ENCODE measurements at regions not wholly inside any gene's neighbourhood (a gene's known extent, or its start where the extent isn't known, plus 50 kb on each side); places are given as distances from the start of the nearest gene placed in this dataset.

- CTCF ChIA-PET, result no interaction called here
- POLR2A ChIA-PET, result no interaction called here
- no peak for DNase-seq (ENCODE audit: low read depth, low spot score)
- Histone ChIP-seq H3K4me3 (ENCODE audit: low read depth, low read length) (no peak overlapping the region), H3K27me3 (ENCODE audit: control insufficient read depth, insufficient read depth, low read length) (no peaks in the 10 kb centered on the region), H3K9me3 (ENCODE audit: control insufficient read depth, insufficient read depth, low read length) (peaks cover 5% of the 10 kb centered on the region; the same call in 1 of the 2 replicates), H3K27ac (ENCODE audit: low read depth, low read length) (no peak overlapping the region)
- TF ChIP-seq, protein P1, sequence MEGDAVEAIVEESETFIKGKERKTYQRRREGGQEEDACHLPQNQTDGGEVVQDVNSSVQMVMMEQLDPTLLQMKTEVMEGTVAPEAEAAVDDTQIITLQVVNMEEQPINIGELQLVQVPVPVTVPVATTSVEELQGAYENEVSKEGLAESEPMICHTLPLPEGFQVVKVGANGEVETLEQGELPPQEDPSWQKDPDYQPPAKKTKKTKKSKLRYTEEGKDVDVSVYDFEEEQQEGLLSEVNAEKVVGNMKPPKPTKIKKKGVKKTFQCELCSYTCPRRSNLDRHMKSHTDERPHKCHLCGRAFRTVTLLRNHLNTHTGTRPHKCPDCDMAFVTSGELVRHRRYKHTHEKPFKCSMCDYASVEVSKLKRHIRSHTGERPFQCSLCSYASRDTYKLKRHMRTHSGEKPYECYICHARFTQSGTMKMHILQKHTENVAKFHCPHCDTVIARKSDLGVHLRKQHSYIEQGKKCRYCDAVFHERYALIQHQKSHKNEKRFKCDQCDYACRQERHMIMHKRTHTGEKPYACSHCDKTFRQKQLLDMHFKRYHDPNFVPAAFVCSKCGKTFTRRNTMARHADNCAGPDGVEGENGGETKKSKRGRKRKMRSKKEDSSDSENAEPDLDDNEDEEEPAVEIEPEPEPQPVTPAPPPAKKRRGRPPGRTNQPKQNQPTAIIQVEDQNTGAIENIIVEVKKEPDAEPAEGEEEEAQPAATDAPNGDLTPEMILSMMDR (IDR thresholded peaks at IDR 0.05; ENCODE audit: low read depth, low read length), result no peak
Observed at GRCh38 chr2:53260568-53260967, 507.0 kb upstream of the CHAC2 start.

DNA sequence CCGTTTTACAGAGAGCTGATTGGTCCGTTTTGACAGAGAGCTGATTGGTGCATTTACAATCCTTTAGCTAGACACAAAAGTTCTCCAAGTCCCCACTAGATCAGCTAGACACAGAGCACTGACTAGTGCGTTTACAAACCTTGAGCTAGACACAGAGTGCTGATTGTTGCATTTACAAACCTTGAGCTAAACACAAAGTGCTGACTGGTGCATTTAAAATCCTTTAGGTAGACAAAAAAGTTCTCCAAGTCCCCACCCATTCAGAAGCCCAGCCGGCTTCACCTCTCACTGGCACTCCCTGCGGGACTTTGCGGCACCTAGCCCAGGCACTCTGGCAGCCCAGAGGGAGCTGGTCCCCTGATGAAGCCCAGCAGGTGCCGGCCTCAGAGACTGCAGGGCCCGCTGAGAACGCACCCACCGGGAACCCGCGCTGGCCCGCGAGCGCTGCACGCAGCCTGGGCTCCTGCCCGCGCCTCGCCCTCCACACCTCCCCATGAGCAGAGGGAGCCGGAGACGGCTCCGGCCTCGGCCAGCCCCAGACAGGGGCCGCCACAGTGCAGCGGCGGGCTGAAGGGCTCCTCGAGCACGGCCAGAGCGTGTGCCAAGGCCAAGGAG lies 508.1 kb upstream of the CHAC2 start:
- POLR2A ChIA-PET, result no interaction called here
- peaks cover 5% of the 10 kb centered on the region; the same call in 1 of the 2 replicates for H3K9me3 ChIP-seq (ENCODE audit: control insufficient read depth, insufficient read depth, low read length)
- TF ChIP-seq, protein P1 (IDR thresholded peaks at IDR 0.05; ENCODE audit: low read depth, low read length), result no peak
- H3K27ac ChIP-seq (ENCODE audit: low read depth, low read length), result no peak overlapping the region
- no peaks in the 10 kb centered on the region for H3K27me3 ChIP-seq (ENCODE audit: control insufficient read depth, insufficient read depth, low read length)
- CTCF ChIA-PET, result no interaction called here
- DNase-seq (ENCODE audit: low read depth, low spot score), result no peak
- H3K4me3 ChIP-seq (ENCODE audit: low read depth, low read length), result no peak overlapping the region

- no peak for DNase-seq (ENCODE audit: low read depth, low spot score)
- H3K4me3 ChIP-seq (ENCODE audit: low read depth, low read length), result no peak overlapping the region
- H3K9me3 ChIP-seq (ENCODE audit: control insufficient read depth, insufficient read depth, low read length), result peaks cover 5% of the 10 kb centered on the region; the same call in 1 of the 2 replicates
- H3K27ac ChIP-seq (ENCODE audit: low read depth, low read length), result no peak overlapping the region
- POLR2A ChIA-PET, result no interaction called here
- H3K27me3 ChIP-seq (ENCODE audit: control insufficient read depth, insufficient read depth, low read length), result no peaks in the 10 kb centered on the region
- TF ChIP-seq, protein P1 (IDR thresholded peaks at IDR 0.05; ENCODE audit: low read depth, low read length), result no peak
- CTCF ChIA-PET, result no interaction called here
Observed at GRCh38 chr2:53257287-53257686, 510.3 kb upstream of the CHAC2 start.

DNA sequence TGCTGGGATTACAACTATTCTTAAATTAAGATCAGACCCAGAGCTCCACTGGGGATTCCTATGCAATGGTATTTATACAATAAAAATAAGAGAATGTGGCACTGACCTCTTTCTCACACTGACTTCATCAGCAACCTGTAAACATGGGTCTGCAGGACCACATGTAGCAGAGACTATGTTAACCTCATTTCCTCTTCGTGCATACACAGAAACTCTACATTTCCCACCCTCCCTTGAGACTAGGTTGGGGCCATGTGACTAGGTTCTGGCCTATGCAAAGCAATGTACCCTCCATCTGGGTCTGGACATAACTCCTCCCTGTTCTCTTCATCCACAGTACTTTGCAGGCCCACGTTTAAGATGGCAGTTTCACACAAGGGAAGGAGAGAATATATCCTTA lies 514.4 kb upstream of the CHAC2 start:
- H3K27ac ChIP-seq (ENCODE audit: low read depth, low read length), result no peak overlapping the region
- no peaks in the 10 kb centered on the region for H3K27me3 ChIP-seq (ENCODE audit: control insufficient read depth, insufficient read depth, low read length)
- H3K9me3 ChIP-seq (ENCODE audit: control insufficient read depth, insufficient read depth, low read length), result no peaks in the 10 kb centered on the region
- no peak for DNase-seq (ENCODE audit: low read depth, low spot score)
- CTCF ChIA-PET, result no interaction called here
- POLR2A ChIA-PET, result no interaction called here
- TF ChIP-seq, protein P1 (IDR thresholded peaks at IDR 0.05; ENCODE audit: low read depth, low read length), result no peak
- no peak overlapping the region for H3K4me3 ChIP-seq (ENCODE audit: low read depth, low read length)

DNA sequence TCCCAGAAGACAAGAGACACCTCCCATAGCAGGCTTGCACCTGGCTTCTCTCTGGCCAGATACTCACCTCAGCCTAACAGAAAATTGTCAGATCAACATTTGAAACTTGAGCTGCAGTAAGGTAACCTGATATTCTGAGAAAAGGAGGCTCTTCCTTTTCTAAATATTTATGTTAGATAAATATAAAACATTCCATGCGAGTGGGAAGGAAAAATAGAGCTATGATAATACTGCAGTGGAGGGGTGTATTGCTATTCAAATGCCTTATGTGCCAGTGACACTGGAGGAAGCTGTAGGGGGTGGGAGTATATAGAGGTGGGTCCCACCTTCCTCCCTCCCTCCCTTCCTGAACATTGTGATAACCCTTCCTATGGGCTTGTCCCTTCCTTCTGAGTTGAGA lies 515.5 kb upstream of the CHAC2 start:
- no peak overlapping the region for H3K27ac ChIP-seq (ENCODE audit: low read depth, low read length)
- TF ChIP-seq, protein P1 (IDR thresholded peaks at IDR 0.05; ENCODE audit: low read depth, low read length), result no peak
- no peak overlapping the region for H3K4me3 ChIP-seq (ENCODE audit: low read depth, low read length)
- no peaks in the 10 kb centered on the region for H3K9me3 ChIP-seq (ENCODE audit: control insufficient read depth, insufficient read depth, low read length)
- H3K27me3 ChIP-seq (ENCODE audit: control insufficient read depth, insufficient read depth, low read length), result no peaks in the 10 kb centered on the region
- POLR2A ChIA-PET, result no interaction called here
- no peak for DNase-seq (ENCODE audit: low read depth, low spot score)
- CTCF ChIA-PET, result no interaction called here

Data from AG04450 (cell line).